ES-I3 (cell line): ENCODE measurements at regions not wholly inside any gene's neighbourhood (a gene's known extent, or its start where the extent isn't known, plus 50 kb on each side); places are given as distances from the start of the nearest gene placed in this dataset.

Experiments
- H3K36me3 ChIP-seq: 2 replicates; pipeline ENCODE4 v1.6.1; 2013; ENCODE audit warnings: mild to moderate bottlenecking, low read length, control low read depth, moderate library complexity; ENCODE audit not compliant: insufficient read depth
- H3K4me1 ChIP-seq: 2 replicates; pipeline ENCODE4 v1.6.1; 2013; ENCODE audit warnings: mild to moderate bottlenecking, control low read depth, low read length; ENCODE audit not compliant: insufficient read depth
- H3K9ac ChIP-seq: 2 replicates; pipeline ENCODE4 v1.6.1; 2013; ENCODE audit warnings: low read depth, mild to moderate bottlenecking, low read length, moderate library complexity
- H3K9me3 ChIP-seq: 2 replicates; pipeline ENCODE4 v1.6.1; 2013; ENCODE audit warnings: mild to moderate bottlenecking, low read length, moderate library complexity; ENCODE audit not compliant: control insufficient read depth, insufficient read depth

DNA sequence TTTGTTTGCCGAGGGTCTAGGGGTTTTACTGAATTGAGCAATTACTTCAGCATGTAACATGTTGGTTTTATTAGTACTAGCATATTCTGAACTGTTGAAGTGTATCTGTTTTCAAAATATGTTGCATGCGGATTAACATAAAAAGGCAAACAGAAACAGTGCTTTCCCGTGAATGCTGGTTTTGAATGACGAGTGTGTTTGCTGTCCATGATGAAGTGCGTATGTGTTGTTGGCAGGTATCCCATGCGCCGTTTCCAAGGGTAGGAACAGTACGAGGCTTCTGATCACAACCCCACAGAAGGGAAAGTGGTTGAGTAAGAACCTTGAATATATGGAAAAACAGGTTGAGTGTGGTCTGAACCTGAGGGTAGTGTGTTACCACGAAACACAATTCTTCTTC is 232.9 kb downstream of the SAMD5 start:
- no peaks in the 10 kb centered on the region for H3K36me3 ChIP-seq
- no peaks in the 10 kb centered on the region for H3K9me3 ChIP-seq
- no peak overlapping the region for H3K9ac ChIP-seq
- peaks cover 6% of the 10 kb centered on the region; the same call in 1 of the 2 replicates for H3K4me1 ChIP-seq

DNA sequence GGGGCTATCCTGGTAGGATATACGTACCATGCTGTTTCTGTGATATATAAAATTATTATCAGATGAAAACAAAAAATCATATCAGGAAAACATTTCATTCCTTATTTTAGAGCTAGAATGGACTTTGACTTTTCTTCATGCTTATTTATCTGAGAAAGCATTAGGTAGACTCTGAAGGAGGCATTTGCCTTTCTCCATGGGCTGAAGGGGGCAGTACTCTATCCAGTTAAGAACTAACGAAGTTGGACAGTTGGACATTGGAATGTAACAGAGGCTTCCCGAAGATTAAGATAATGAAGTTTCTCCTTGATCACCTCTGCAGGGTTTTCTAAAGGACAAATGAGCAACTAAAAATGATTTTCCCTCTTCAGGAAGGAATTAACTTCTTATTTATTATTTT is 233.9 kb downstream of the SAMD5 start:
- Histone ChIP-seq H3K9me3 (no peaks in the 10 kb centered on the region), H3K4me1 (peaks cover 6% of the 10 kb centered on the region; the same call in 1 of the 2 replicates), H3K9ac (no peak overlapping the region), H3K36me3 (no peaks in the 10 kb centered on the region)

DNA sequence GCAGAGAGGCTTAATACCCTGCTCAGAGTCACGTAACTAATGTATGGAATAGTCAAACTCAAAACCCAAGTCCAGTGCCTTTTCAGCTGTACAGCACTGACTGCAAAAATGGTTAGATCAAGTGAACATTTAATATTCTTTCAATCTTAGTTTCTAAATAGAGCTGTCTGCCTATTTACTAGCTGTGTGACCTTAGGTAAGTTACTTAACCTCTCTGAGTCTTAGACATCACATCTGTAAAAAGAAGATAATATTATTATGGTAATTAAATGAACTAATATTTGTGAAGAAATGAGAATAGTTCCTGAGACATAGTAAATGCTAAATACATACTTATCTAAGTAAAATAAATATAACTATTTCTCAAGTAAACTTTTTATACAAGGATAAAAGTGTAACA is 235.5 kb downstream of the SAMD5 start:
- H3K4me1 ChIP-seq = peaks cover 6% of the 10 kb centered on the region; the same call in 1 of the 2 replicates
- H3K36me3 ChIP-seq = no peaks in the 10 kb centered on the region
- H3K9me3 ChIP-seq = no peaks in the 10 kb centered on the region
- H3K9ac ChIP-seq = no peak overlapping the region

DNA sequence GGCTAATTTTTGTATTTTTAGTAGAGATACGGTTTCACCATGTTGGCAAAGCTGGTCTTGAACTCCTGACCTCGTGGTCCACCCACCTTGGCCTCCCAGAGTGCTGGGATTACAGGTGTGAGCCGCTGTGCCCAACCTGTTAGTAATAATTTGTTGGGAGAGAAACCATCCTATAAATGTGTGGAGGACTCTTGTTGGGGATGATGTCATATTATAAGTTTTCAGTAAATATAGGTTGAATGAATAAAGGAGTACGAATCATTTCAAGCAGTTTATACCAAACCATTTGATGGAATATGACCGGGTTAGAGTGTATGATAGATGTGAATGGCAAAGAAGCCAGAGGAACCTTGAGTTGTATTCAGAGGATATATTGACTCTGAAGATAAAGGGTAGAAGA is 240.8 kb downstream of the SAMD5 start:
- no peaks in the 10 kb centered on the region for H3K4me1 ChIP-seq
- no peak overlapping the region for H3K9ac ChIP-seq
- no peaks in the 10 kb centered on the region for H3K36me3 ChIP-seq
- H3K9me3 ChIP-seq = no peaks in the 10 kb centered on the region

DNA sequence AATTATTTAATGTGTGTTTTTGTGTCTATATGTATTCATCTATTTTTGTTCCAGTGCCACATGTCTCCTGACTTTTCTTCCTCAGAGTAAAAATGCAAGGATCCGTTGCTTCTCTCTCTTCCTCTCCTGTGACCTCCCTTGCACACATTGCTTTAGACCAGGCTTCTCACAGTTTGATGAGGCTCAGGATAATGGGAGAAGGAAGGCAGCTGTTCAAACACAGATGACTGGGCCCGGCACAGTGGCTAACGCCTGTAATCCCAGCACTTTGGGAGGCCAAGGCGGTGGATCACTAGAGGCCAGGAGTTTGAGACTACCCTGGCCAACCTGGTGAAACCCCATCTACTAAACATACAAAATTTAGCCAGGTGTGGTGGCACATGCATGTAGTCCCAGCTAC is 241.9 kb downstream of the SAMD5 start:
- no peaks in the 10 kb centered on the region for H3K36me3 ChIP-seq

DNA sequence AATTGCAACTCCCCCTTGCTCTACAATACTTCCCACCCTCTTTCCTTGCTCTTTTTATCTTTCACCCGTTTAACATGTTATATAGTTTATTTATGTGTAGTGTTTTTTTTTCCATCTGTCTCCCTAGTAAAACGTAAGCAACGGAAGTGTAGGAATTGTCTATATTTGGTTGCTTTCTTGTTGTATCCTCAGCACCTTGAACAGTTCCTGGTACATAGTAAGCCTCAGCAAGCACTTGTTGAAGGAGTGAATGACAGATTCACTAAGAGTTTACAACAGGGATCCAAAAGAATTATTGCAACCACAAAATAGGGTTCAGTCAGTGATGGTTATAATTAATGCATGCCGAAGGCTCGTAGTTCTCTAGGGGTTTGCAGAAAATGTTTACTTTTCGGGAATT is 242.7 kb downstream of the SAMD5 start:
- no peak overlapping the region for H3K9ac ChIP-seq
- H3K9me3 ChIP-seq = no peaks in the 10 kb centered on the region
- H3K36me3 ChIP-seq = no peaks in the 10 kb centered on the region
- H3K4me1 ChIP-seq = no peaks in the 10 kb centered on the region

More for the DNA sequence above, 241.9 kb downstream of the SAMD5 start:
- H3K9ac ChIP-seq = no peak overlapping the region
- H3K9me3 ChIP-seq = no peaks in the 10 kb centered on the region
- H3K4me1 ChIP-seq = no peaks in the 10 kb centered on the region

DNA sequence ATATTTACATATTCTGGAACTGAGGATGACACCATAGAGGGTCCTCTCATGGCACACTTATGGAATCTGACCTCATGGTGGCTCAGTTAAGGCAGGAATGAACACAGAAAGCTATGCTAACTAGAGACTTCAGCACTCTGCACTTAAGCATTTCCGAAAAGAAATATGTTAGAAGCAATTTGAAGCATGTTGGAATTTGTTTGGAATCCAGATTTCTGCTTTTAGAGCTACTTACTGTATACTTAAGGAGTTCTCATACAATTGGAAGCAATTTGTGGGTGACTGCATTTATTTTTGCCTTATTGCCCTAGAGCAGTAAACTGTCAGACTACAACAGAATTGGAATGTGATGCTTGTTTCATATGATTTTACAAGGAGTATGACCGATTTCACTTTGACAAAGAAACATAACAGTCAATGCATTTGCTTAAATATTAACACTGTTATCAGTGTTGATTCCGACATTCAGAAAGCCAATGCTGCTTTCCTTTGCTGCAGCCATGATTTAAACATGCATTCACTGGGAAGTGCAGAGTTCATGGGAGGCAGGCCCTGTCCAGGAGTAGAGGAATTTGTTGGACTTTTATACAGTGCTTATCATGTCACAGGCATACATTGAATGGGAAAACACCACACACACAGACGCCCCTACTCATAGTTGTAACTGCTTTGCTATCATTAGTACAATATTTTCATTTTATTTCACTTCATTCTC is 244.4 kb downstream of the SAMD5 start:
- Histone ChIP-seq H3K4me1 (no peaks in the 10 kb centered on the region), H3K36me3 (no peaks in the 10 kb centered on the region), H3K9me3 (no peaks in the 10 kb centered on the region), H3K9ac (no peak overlapping the region)

DNA sequence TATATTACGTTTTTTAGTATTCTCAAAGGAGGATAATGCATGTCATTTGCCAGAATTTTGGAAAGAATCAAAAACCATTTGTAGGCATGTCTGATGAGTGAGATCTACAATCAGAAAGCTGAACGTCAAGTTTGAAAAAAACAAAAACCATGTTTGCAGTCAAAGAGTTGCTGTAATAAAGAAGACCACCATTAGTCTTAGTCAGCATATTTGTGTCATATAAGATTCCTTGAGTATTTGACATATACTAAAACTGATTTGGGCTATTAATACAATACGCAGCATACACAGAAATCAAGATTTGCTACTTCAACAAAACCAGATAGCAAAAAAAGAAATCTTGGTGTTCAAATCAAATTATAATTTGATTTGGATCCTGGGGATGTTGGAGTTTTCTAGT is 247.5 kb downstream of the SAMD5 start:
- no peaks in the 10 kb centered on the region for H3K36me3 ChIP-seq
- no peaks in the 10 kb centered on the region for H3K4me1 ChIP-seq
- H3K9ac ChIP-seq = no peak overlapping the region
- no peaks in the 10 kb centered on the region for H3K9me3 ChIP-seq

DNA sequence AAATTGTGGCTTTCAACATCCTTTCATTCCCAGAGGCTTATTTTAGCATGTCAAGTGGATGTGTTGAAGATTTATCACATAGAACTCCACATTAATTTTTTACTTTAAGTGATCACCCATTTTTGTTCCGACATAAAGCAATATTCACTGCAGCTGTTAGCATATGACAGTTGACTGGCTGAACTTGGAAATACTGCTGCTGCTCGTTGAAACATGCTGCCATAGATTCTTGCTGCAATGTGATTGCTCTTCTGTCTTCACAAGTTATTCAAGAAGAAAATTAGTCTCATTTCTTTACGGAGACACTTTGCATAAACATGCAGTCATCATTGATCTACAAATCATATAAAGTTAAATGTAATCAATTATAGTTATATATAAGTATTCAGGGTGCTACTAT is 248.4 kb downstream of the SAMD5 start:
- Histone ChIP-seq H3K4me1 (no peaks in the 10 kb centered on the region), H3K9ac (no peak overlapping the region), H3K9me3 (no peaks in the 10 kb centered on the region), H3K36me3 (no peaks in the 10 kb centered on the region)

DNA sequence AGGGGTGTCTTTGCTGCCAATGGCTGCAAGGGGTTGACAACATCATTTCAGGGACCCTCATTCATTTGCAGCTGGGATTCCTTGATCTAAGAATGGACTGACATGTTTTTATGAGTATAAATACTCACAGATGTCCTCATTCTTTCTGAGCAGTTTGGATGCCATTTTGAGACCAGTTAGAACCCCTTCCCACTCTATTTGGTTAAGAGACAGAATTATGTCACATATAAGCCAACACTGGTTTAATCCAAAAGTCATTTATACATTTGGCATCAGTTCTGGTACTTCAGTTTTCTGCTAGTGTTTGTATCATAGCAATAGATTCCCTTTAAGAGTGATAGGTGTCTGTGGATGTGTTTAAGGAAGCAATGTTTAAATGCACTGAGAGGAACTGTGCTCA is 248.8 kb downstream of the SAMD5 start:
- Histone ChIP-seq H3K9me3 (no peaks in the 10 kb centered on the region), H3K4me1 (no peaks in the 10 kb centered on the region), H3K9ac (no peak overlapping the region), H3K36me3 (no peaks in the 10 kb centered on the region)

DNA sequence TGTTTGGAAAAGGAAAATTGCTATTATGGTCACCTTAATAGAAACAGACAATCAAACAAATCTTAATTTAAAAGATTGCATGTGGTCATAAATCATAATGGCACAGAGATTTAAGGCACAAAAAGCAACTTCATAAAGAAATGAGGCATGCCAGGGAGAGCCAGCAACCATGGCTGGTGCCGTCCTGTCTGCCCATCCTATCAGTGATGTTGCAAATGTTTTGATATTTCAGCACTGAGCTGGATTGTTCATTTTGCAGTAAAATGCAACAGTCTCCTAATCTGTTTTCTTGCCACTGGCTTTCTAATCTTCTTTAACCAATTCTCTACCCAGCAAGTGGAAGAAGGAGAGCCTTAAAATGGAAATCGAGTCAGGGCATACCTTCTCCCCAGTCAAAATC is 249.8 kb downstream of the SAMD5 start:
- Histone ChIP-seq H3K36me3 (no peaks in the 10 kb centered on the region), H3K9me3 (no peaks in the 10 kb centered on the region), H3K9ac (no peak overlapping the region), H3K4me1 (no peaks in the 10 kb centered on the region)

DNA sequence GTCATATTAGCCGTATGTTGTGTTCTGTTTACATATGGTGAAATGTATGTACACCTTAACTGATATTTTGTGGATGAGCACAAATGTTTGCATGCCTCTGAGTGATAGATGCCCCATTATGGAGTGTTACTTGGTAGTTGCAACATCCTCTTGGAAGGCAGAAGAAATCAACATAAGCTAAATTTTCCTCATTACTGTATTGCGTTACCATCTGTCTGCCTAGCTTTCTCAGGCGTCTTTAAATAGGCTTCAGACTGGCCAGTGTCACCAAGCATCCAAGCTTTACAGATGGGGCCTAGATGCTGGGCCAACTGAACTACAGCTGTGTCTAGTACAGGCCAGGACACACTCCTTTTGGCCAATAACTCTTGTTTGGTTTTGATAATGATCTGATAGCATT is 250.6 kb downstream of the SAMD5 start:
- Histone ChIP-seq H3K4me1 (no peaks in the 10 kb centered on the region), H3K36me3 (no peaks in the 10 kb centered on the region), H3K9ac (no peak overlapping the region), H3K9me3 (no peaks in the 10 kb centered on the region)

DNA sequence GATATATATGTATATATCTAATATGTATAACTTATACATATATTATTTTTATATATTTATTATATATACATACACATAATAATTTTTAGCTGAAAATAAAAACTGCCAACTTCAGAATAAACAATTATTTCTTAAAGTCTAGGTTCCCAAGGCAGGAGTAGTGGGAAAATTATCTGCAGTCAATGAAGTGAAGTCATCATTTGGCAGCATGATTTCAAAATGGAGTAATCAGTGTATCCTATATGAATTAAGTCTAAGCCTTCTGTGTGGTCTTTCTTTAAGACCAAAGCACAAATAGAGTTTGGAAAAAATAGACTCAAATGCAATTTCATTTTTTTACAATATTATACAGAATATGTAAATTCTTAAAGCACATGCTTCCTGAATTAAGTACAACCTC is 251.0 kb downstream of the SAMD5 start:
- Histone ChIP-seq H3K9ac (no peak overlapping the region), H3K9me3 (no peaks in the 10 kb centered on the region), H3K4me1 (no peaks in the 10 kb centered on the region), H3K36me3 (no peaks in the 10 kb centered on the region)

DNA sequence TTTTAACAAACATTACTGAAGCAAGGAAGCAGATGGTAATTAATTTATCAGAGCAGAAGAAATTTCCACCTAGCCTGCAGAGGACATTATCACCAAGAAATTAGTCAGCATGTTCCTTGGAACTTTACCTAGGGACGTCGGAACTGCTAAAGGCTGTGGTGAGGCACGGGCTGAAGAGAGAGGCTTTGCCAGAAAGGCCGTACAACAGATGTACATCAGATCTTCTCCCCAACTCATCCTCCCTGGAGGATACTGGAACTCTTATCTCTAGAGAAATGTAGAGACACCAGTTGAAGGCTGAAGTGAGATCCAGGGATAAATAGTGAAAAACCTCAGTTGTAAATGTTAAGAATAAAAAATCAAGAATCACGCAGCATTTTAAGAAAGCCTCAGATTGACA is 257.1 kb downstream of the SAMD5 start:
- Histone ChIP-seq H3K4me1 (no peaks in the 10 kb centered on the region), H3K36me3 (no peaks in the 10 kb centered on the region), H3K9me3 (no peaks in the 10 kb centered on the region), H3K9ac (no peak overlapping the region)

DNA sequence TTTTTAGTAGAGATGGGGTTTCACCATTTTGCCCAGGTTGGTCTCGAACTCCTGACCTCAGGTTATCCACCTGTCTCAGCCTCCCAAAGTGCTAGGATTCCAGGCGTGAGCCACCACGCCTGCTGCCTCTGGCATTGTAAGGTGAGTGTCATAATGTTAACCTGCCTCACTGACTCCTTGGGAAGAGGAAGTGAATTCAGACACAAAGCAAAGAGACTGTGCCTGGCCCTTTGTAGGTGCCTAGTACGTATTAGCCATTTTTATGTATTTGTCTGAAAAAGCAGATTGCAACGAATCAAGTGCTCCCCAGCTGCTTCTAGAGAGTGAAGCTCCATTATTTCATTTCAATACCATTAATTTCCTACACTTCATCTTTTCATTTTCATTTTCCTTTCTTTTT is 260.5 kb downstream of the SAMD5 start:
- H3K4me1 ChIP-seq = no peaks in the 10 kb centered on the region
- H3K9ac ChIP-seq = no peak overlapping the region
- no peaks in the 10 kb centered on the region for H3K9me3 ChIP-seq
- no peaks in the 10 kb centered on the region for H3K36me3 ChIP-seq
